Mesendoderm (in vitro differentiated cells): ENCODE measurements at regions not wholly inside any gene's neighbourhood (a gene's known extent, or its start where the extent isn't known, plus 50 kb on each side); places are given as distances from the start of the nearest gene placed in this dataset.

Source experiments
- DNase-seq: peaks from one replicate; pipeline ENCODE4 v3.0.0; 2013
- H2AK5ac ChIP-seq: 2 replicates; pipeline ENCODE4 v1.6.1; 2013; ENCODE audit warnings: low read length, inconsistent platforms
- H2BK120ac ChIP-seq: 2 replicates; pipeline ENCODE4 v1.6.1; 2013; ENCODE audit warnings: low read depth, mild to moderate bottlenecking, low read length, moderate library complexity, mixed read lengths
- H2BK15ac ChIP-seq: replicated peaks from 2 replicates; pipeline ENCODE4 v1.6.1; 2013; ENCODE audit warnings: low read depth, mild to moderate bottlenecking, moderate library complexity
- H2BK5ac ChIP-seq: 2 replicates; pipeline ENCODE4 v1.6.1; 2013; ENCODE audit warnings: low read length, inconsistent platforms
- H3K18ac ChIP-seq: 2 replicates; pipeline ENCODE4 v1.6.1; 2013; ENCODE audit warnings: mild to moderate bottlenecking, low read length, mixed read lengths
- H3K23ac ChIP-seq: one replicate; pipeline ENCODE4 v1.6.1; 2013; ENCODE audit warnings: low read length
- H3K27ac ChIP-seq: 2 replicates; pipeline ENCODE4 v1.5.1; 2013; ENCODE audit warnings: low read depth, mild to moderate bottlenecking, inconsistent platforms, low read length, moderate library complexity
- H3K27me3 ChIP-seq: 2 replicates; pipeline ENCODE4 v1.6.1; 2013; ENCODE audit warnings: low read length, control low read depth, mild to moderate bottlenecking, inconsistent platforms; ENCODE audit not compliant: insufficient read depth, poor library complexity
- H3K36me3 ChIP-seq: 2 replicates; pipeline ENCODE4 v1.6.1; 2013; ENCODE audit warnings: low read length, inconsistent platforms; ENCODE audit not compliant: control insufficient read depth, insufficient read depth
- H3K4ac ChIP-seq: one replicate; pipeline ENCODE4 v1.6.1; 2013; ENCODE audit warnings: low read depth, mild to moderate bottlenecking, low read length, moderate library complexity
- H3K4me1 ChIP-seq: 2 replicates; pipeline ENCODE4 v1.6.1; 2013; ENCODE audit warnings: low read depth, low read length, inconsistent platforms; ENCODE audit not compliant: control insufficient read depth
- H3K4me2 ChIP-seq: 2 replicates; pipeline ENCODE4 v1.6.1; 2013; ENCODE audit warnings: low read length
- H3K4me3 ChIP-seq: 2 replicates; pipeline ENCODE4 v1.5.1; 2013; ENCODE audit warnings: mild to moderate bottlenecking, low read length
- H3K56ac ChIP-seq: one replicate; pipeline ENCODE4 v1.6.1; 2013; ENCODE audit warnings: low read length
- H3K79me1 ChIP-seq: 2 replicates; pipeline ENCODE4 v1.6.1; 2013; ENCODE audit warnings: low read length, inconsistent platforms
- H3K79me2 ChIP-seq: 2 replicates; pipeline ENCODE4 v1.6.1; 2013; ENCODE audit warnings: mild to moderate bottlenecking, low read length; ENCODE audit not compliant: control insufficient read depth, insufficient read depth
- H3K9ac ChIP-seq: 2 replicates; pipeline ENCODE4 v1.6.1; 2013; ENCODE audit warnings: low read length, inconsistent platforms
- H4K5ac ChIP-seq: one replicate; pipeline ENCODE4 v1.6.1; 2013; ENCODE audit warnings: low read length
- H4K8ac ChIP-seq: one replicate; pipeline ENCODE4 v1.6.1; 2013; ENCODE audit warnings: low read depth, mild to moderate bottlenecking, control low read depth, low read length, moderate library complexity
- WGBS: extraction: QIAGEN DNeasy Blood & Tissue Kit; methylation state at CpG from one replicate; pipeline ENCODE4 v1.1.7; 2013; ENCODE audit warnings: low lambda C conversion rate, missing lambda C conversion rate; ENCODE audit not compliant: insufficient coverage; ENCODE audit errors: extremely low coverage; 5-methylcytosine and 5-hydroxymethylcytosine counted together

DNA sequence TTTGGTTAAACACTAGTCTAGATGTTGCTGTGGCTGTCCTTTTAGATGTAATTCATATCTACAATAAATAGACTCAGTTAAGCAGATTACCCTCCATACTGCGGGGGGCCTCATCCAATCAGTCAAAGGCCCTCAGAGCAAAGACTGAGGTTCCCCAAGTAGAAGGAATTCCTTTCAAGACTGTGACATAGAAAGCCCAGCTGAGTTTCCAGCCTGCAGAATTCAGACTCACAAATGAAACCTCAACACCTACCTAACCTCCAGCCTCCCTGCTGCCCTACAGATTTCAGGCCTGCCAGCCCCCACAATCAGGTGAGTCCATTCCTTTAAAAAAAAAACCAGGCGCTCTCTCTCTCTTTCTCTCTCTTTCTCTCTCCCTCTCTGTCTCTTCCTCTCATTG lies 73.6 kb upstream of the NSMCE3 start:
- H2BK120ac ChIP-seq: no peak overlapping the region
- no peak overlapping the region for H3K4me2 ChIP-seq
- no peak overlapping the region for H3K23ac ChIP-seq
- H3K9ac ChIP-seq: no peak overlapping the region
- no peaks in the 10 kb centered on the region for H3K79me1 ChIP-seq
- no peaks in the 10 kb centered on the region for H3K27me3 ChIP-seq
- no peak overlapping the region for H2BK5ac ChIP-seq
- peaks cover 5% of the 10 kb centered on the region for H3K4me1 ChIP-seq
- H3K56ac ChIP-seq: no peak overlapping the region
- no peak overlapping the region for H4K5ac ChIP-seq
- H3K27ac ChIP-seq: no peak overlapping the region
- no peak overlapping the region for H3K4ac ChIP-seq
- H3K4me3 ChIP-seq: no peak overlapping the region
- H2AK5ac ChIP-seq: no peak overlapping the region
- H3K36me3 ChIP-seq: no peaks in the 10 kb centered on the region
- no peak overlapping the region for H3K18ac ChIP-seq
- no CpG with 5 or more reads among the region's 2 CpGs for WGBS
- no peaks in the 10 kb centered on the region for H3K79me2 ChIP-seq
- no peak for DNase-seq
- no peak overlapping the region for H2BK15ac ChIP-seq
- H4K8ac ChIP-seq: no peak overlapping the region

DNA sequence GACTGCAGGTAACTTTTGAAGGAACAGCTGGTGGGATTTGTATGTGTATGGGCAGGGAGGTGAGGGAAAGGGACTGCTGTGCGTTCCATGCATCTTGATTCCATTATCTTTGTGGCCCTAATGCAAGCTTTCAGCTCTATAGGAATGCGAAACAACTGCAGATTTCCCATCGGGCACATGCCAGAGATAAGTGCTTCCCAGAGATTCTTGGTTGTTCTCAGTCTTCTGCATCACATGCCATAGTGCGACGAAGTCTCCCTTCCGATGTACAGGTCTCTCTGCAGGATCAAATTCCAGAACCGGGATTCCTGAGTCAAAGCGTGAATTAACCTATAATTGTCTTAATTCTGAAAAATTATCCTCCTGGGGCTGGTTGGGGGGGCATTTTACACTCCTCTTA lies 72.6 kb upstream of the NSMCE3 start:
- Histone ChIP-seq H3K36me3 (no peaks in the 10 kb centered on the region), H3K4me2 (no peak overlapping the region), H2BK5ac (no peak overlapping the region), H3K4me1 (peaks cover 5% of the 10 kb centered on the region), H4K5ac (no peak overlapping the region), H2AK5ac (no peak overlapping the region), H3K79me2 (no peaks in the 10 kb centered on the region), H3K79me1 (no peaks in the 10 kb centered on the region), H3K4me3 (no peak overlapping the region), H2BK120ac (no peak overlapping the region), H3K27ac (no peak overlapping the region), H2BK15ac (no peak overlapping the region), H3K18ac (no peak overlapping the region), H3K56ac (no peak overlapping the region), H3K27me3 (no peaks in the 10 kb centered on the region), H4K8ac (no peak overlapping the region), H3K23ac (no peak overlapping the region), H3K4ac (no peak overlapping the region), H3K9ac (no peak overlapping the region)
- DNase-seq: no peak
- no CpG with 5 or more reads among the region's 8 CpGs for WGBS

DNA sequence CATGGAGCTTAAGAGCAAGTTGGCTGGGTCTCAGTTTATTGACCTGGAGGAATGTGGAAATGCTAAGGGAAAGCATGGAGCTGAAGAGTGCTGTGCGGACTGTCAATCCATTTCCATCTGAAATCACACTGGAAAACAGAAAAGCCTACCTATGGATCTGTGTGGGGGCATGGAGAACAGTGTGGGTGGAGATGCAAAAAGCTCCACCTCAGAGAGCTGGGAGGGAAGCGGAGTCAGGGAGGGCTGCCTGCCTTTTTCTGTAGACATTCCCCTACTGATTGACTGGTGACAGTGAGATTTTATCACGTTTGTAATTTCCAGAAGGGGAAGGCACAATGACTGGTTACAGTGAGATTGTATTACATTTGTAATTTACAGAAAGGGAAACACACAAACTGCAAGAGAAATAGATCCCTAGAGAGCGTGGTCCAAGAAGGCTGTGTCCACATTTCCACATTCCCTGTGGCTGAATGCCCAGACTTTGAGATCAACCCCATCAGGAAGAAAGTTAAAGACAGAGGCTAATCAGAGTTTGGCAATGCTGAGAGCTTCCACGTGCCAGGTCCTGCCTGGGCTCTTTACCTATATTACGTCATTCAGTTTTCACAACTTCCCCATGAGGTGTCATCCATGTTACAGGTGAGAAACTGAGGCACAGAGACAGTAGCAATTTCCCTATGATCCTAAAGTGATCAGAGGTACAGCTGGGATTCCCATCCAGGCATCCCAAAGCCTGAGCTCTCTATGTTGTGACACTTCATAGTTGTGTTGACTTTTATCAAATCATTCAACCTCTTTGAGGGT lies 67.7 kb upstream of the NSMCE3 start:
- Histone ChIP-seq H3K9ac (no peak overlapping the region), H3K4me3 (no peak overlapping the region), H2BK5ac (no peak overlapping the region), H3K4me2 (no peak overlapping the region), H2AK5ac (no peak overlapping the region), H2BK15ac (no peak overlapping the region), H3K79me1 (no peaks in the 10 kb centered on the region), H3K23ac (no peak overlapping the region), H3K4ac (no peak overlapping the region), H3K4me1 (no peaks in the 10 kb centered on the region), H3K56ac (no peak overlapping the region), H3K18ac (no peak overlapping the region), H2BK120ac (no peak overlapping the region), H3K27ac (no peak overlapping the region), H3K27me3 (no peaks in the 10 kb centered on the region), H3K36me3 (no peaks in the 10 kb centered on the region), H4K5ac (no peak overlapping the region), H3K79me2 (no peaks in the 10 kb centered on the region), H4K8ac (no peak overlapping the region)
- no peak for DNase-seq
- WGBS: no CpG with 5 or more reads among the region's 6 CpGs

DNA sequence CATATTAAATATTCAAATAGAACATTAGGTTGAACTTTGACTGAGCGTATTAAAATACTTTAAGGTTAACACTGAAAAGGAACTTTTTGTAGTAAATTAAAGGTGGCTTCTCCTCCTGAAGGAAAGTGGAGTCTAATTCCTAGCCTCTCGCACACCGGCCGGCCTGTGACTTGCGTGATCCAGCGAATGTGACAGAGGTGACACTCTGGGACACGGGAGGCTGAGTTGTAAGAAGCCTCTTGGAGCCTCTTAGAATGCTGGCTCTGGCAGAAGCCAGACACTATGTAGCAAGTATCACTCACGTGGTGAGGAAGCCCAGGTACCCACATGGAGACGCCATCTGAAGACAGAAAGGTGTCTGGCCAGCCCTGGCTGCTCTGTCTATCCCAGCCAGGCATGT lies 64.9 kb upstream of the NSMCE3 start:
- H2BK120ac ChIP-seq: no peak overlapping the region
- H3K56ac ChIP-seq: no peak overlapping the region
- no peaks in the 10 kb centered on the region for H3K79me2 ChIP-seq
- H3K18ac ChIP-seq: no peak overlapping the region
- no peak overlapping the region for H3K4ac ChIP-seq
- H2BK15ac ChIP-seq: no peak overlapping the region
- H3K27ac ChIP-seq: no peak overlapping the region
- no CpG with 5 or more reads among the region's 9 CpGs for WGBS
- H3K79me1 ChIP-seq: no peaks in the 10 kb centered on the region
- no peaks in the 10 kb centered on the region for H3K36me3 ChIP-seq
- no peak overlapping the region for H3K4me3 ChIP-seq
- H3K4me1 ChIP-seq: no peaks in the 10 kb centered on the region
- H3K23ac ChIP-seq: no peak overlapping the region
- H3K9ac ChIP-seq: no peak overlapping the region
- no peak for DNase-seq
- H4K5ac ChIP-seq: no peak overlapping the region
- no peak overlapping the region for H3K4me2 ChIP-seq
- H3K27me3 ChIP-seq: no peaks in the 10 kb centered on the region
- no peak overlapping the region for H2BK5ac ChIP-seq
- no peak overlapping the region for H4K8ac ChIP-seq
- no peak overlapping the region for H2AK5ac ChIP-seq

DNA sequence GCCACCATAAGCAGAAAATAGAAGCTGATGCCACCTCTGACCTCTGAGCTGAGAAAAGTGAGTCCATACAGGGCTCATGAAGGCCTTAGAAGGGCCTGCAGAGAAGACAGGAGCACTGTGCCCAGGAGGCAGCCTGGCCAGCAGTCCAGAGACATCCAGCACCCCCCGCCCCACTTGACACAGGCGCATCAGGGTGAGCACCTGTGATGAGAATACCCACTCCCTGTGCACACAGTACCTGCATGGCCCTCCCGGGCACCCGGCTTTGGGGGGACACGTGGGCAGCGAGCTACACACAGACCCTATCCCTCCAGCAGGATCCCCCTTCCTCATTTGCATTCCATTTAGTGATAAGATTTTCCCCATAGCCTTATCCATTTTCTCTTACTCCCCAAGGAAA lies 63.6 kb upstream of the NSMCE3 start:
- Histone ChIP-seq H3K27me3 (no peaks in the 10 kb centered on the region), H2BK5ac (no peak overlapping the region), H3K79me2 (no peaks in the 10 kb centered on the region), H2BK15ac (no peak overlapping the region), H3K27ac (no peak overlapping the region), H3K9ac (no peak overlapping the region), H4K5ac (no peak overlapping the region), H3K56ac (no peak overlapping the region), H4K8ac (no peak overlapping the region), H3K4me2 (no peak overlapping the region), H3K4ac (no peak overlapping the region), H2AK5ac (no peak overlapping the region), H3K4me1 (no peaks in the 10 kb centered on the region), H3K18ac (no peak overlapping the region), H3K36me3 (no peaks in the 10 kb centered on the region), H3K23ac (no peak overlapping the region), H3K79me1 (no peaks in the 10 kb centered on the region), H2BK120ac (no peak overlapping the region), H3K4me3 (no peak overlapping the region)
- DNase-seq: no peak
- WGBS: no CpG with 5 or more reads among the region's 6 CpGs

DNA sequence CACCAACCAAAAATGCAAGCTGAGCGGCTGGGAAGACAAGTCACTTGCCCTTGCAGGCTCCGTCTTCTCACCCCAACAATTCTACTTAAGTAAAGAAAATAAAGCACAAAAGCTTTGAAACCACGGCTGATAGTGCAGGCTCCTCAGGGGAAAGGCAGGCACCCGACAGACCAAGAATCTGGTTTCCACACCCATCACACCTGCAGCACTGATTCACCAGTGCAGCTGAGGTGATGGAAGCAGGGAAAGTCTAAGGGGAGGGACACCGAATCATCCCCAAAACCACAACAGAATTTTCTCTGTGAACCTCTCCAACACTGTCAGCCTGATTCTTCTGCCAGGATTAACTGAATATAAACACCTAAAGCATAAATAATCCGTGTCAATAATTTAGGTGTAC lies 62.0 kb upstream of the NSMCE3 start:
- Histone ChIP-seq H3K9ac (no peak overlapping the region), H3K4me1 (no peaks in the 10 kb centered on the region), H3K4me2 (no peak overlapping the region), H2BK15ac (no peak overlapping the region), H3K79me2 (no peaks in the 10 kb centered on the region), H3K27me3 (no peaks in the 10 kb centered on the region), H3K79me1 (no peaks in the 10 kb centered on the region), H3K23ac (no peak overlapping the region), H3K4me3 (no peak overlapping the region), H2AK5ac (no peak overlapping the region), H2BK120ac (no peak overlapping the region), H3K56ac (no peak overlapping the region), H4K5ac (no peak overlapping the region), H2BK5ac (no peak overlapping the region), H4K8ac (no peak overlapping the region), H3K36me3 (no peaks in the 10 kb centered on the region), H3K4ac (no peak overlapping the region), H3K18ac (no peak overlapping the region), H3K27ac (no peak overlapping the region)
- no CpG with 5 or more reads among the region's 6 CpGs for WGBS
- no peak for DNase-seq
